OCI-LY7 (cell line): ENCODE measurements at regions not wholly inside any gene's neighbourhood (a gene's known extent, or its start where the extent isn't known, plus 50 kb on each side); places are given as distances from the start of the nearest gene placed in this dataset.

Experiments
- BruUV-seq: library from RNA; stranded (reverse); fragments of 400-500 nt; replicated peaks from 2 replicates; lab custom pipeline; 2021; lab: Mats Ljungman, UMichigan
- CTCF ChIA-PET: fragments of 300-600 bp; sonication (Branson Sonifier 250); formaldehyde crosslinking; loops from one replicate; lab custom pipeline; 2022; ENCODE audit warnings: antibody characterized with exemption; ENCODE audit not compliant: unreplicated experiment; lab: Charles Lee
- POLR2A ChIA-PET: fragments of 300-600 bp; sonication (Branson Sonifier 250); formaldehyde crosslinking; loops from one replicate; lab custom pipeline; 2022; ENCODE audit warnings: antibody characterized with exemption; lab: Charles Lee
- DNase-seq: peaks from one replicate; pipeline ENCODE4 v3.0.0-alpha.2; 2015; ENCODE audit warnings: low spot score
- H2AFZ ChIP-seq: fragments of 200-600 bp; sonication (generic), shearing (Covaris generic); 2 replicates; pipeline ENCODE4 v1.6.1; 2014; ENCODE audit warnings: mild to moderate bottlenecking, antibody characterized with exemption, low read length, moderate library complexity
- H3K27ac ChIP-seq: fragments of 200-600 bp; sonication (generic); 2 replicates; pipeline ENCODE4 v1.5.1; 2014; ENCODE audit warnings: mixed run types, low read depth, mild to moderate bottlenecking, moderate library complexity, low read length, inconsistent platforms; ENCODE audit not compliant: poor library complexity, severe bottlenecking
- H3K36me3 ChIP-seq: fragments of 200-600 bp; sonication (generic); 2 replicates; pipeline ENCODE4 v1.6.1; 2014; ENCODE audit warnings: mild to moderate bottlenecking, antibody characterized with exemption, low read length, moderate library complexity, mixed read lengths; ENCODE audit not compliant: insufficient read depth
- H3K4me1 ChIP-seq: fragments of 200-600 bp; sonication (generic); 2 replicates; pipeline ENCODE4 v1.5.1; 2014; ENCODE audit warnings: mild to moderate bottlenecking, low read length; ENCODE audit not compliant: insufficient read depth, poor library complexity, severe bottlenecking
- H3K4me2 ChIP-seq: fragments of 200-600 bp; sonication (generic); 2 replicates; pipeline ENCODE4 v1.6.1; 2014; ENCODE audit warnings: mild to moderate bottlenecking, low read length
- H3K4me3 ChIP-seq: fragments of 200-600 bp; sonication (generic); 2 replicates; pipeline ENCODE4 v1.5.1; 2014; ENCODE audit warnings: mild to moderate bottlenecking, low read depth, low read length; ENCODE audit not compliant: poor library complexity, severe bottlenecking
- H3K79me2 ChIP-seq: fragments of 200-600 bp; sonication (generic); 2 replicates; pipeline ENCODE4 v1.6.1; 2016; ENCODE audit warnings: low read depth, mild to moderate bottlenecking, low read length, moderate library complexity, mixed read lengths; ENCODE audit not compliant: insufficient read depth
- H3K9me2 ChIP-seq: fragments of 200-600 bp; sonication (generic); 2 replicates; pipeline ENCODE4 v1.6.1; 2016; ENCODE audit warnings: mild to moderate bottlenecking, low read length, mixed read lengths; ENCODE audit not compliant: insufficient read depth
- H3K9me3 ChIP-seq: fragments of 200-600 bp; sonication (generic); 2 replicates; pipeline ENCODE4 v1.6.1; 2014; ENCODE audit warnings: mild to moderate bottlenecking, mixed run types, low read length, mixed read lengths
- H4K20me1 ChIP-seq: fragments of 200-600 bp; sonication (generic); 2 replicates; pipeline ENCODE4 v1.6.1; 2014; ENCODE audit warnings: mild to moderate bottlenecking, antibody characterized with exemption, low read length, moderate library complexity, mixed read lengths; ENCODE audit not compliant: insufficient read depth
- EZH2phosphoT487 ChIP-seq: fragments of 200-600 bp; sonication (generic); IDR thresholded peaks from 2 replicates; pipeline ENCODE4 v1.6.1; 2018; ENCODE audit warnings: low read depth, borderline replicate concordance, mild to moderate bottlenecking, mixed run types, antibody characterized with exemption, low read length, moderate library complexity, mixed read lengths
- intact Hi-C: fragments of 100-400 bp; cut with micrococcal nuclease; formaldehyde crosslinking; loops from one replicate; pipeline ENCODE4 v1.10.0; 2022; ENCODE audit not compliant: unreplicated experiment
- TF ChIP-seq, protein P1 (sequence below): fragments of 200-600 bp; sonication (generic); conservative IDR thresholded peaks from 2 replicates; pipeline ENCODE4 v1.5.1; 2014; ENCODE audit warnings: mild to moderate bottlenecking, antibody characterized with exemption, low read length, moderate library complexity, mixed read lengths

DNA sequence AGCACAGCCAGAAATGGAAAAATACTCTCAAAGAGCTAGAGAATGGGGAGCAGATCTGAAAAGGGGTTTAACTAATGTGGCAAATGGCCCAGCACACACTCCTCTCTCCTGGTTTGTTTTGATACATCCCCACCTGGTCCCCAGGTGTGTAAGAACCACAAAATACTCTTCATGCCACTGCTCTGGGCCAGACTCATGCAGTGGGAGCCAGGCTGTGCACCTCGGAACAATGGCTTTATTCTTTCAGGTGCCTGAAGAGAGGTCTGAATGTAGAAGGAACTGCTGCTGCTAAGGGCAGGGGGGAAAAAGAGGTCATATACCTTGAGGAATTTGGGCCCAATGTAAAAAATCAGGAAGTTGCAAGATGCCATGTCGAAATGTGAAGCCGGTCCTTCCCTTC is 123.9 kb upstream of the ADAMTSL1 start:
- H4K20me1 ChIP-seq, result no peaks in the 10 kb centered on the region
- H2AFZ ChIP-seq, result 0 out of 2 replicates have a peak overlapping the region, but pooled peaks have one; percentile 6
- no peaks in the 10 kb centered on the region for H3K79me2 ChIP-seq
- ChIA-PET CTCF (no interaction called here), POLR2A (no interaction called here)
- TF ChIP-seq EZH2phosphoT487, result no peak
- TF ChIP-seq, protein P1, sequence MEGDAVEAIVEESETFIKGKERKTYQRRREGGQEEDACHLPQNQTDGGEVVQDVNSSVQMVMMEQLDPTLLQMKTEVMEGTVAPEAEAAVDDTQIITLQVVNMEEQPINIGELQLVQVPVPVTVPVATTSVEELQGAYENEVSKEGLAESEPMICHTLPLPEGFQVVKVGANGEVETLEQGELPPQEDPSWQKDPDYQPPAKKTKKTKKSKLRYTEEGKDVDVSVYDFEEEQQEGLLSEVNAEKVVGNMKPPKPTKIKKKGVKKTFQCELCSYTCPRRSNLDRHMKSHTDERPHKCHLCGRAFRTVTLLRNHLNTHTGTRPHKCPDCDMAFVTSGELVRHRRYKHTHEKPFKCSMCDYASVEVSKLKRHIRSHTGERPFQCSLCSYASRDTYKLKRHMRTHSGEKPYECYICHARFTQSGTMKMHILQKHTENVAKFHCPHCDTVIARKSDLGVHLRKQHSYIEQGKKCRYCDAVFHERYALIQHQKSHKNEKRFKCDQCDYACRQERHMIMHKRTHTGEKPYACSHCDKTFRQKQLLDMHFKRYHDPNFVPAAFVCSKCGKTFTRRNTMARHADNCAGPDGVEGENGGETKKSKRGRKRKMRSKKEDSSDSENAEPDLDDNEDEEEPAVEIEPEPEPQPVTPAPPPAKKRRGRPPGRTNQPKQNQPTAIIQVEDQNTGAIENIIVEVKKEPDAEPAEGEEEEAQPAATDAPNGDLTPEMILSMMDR, result no peak
- no peak overlapping the region for H3K27ac ChIP-seq
- no TSS peak for BruUV-seq
- no peak for DNase-seq
- H3K4me2 ChIP-seq, result no peak overlapping the region
- H3K9me3 ChIP-seq, result no peaks in the 10 kb centered on the region
- intact Hi-C loops, result no loop called here
- no peaks in the 10 kb centered on the region for H3K36me3 ChIP-seq
- no peak overlapping the region for H3K4me3 ChIP-seq
- no peaks in the 10 kb centered on the region for H3K4me1 ChIP-seq
- H3K9me2 ChIP-seq, result no peaks in the 10 kb centered on the region

- no peak overlapping the region for H2AFZ ChIP-seq
- H3K36me3 ChIP-seq, result no peaks in the 10 kb centered on the region
- no peaks in the 10 kb centered on the region for H4K20me1 ChIP-seq
- BruUV-seq, result no TSS peak
- no peaks in the 10 kb centered on the region for H3K4me1 ChIP-seq
- no peaks in the 10 kb centered on the region for H3K9me2 ChIP-seq
- H3K4me3 ChIP-seq, result no peak overlapping the region
- no peak overlapping the region for H3K27ac ChIP-seq
- DNase-seq, result no peak
- intact Hi-C loops, result no loop called here
- no peaks in the 10 kb centered on the region for H3K9me3 ChIP-seq
- POLR2A ChIA-PET, result interaction anchor here (1.2 kb wide), 1 partner anchor 23 kb away, joined by 7 read pairs; no protein-coding TSS in a partner anchor
- H3K4me2 ChIP-seq, result no peak overlapping the region
- no peaks in the 10 kb centered on the region for H3K79me2 ChIP-seq
- TF ChIP-seq, protein P1, result no peak
- TF ChIP-seq EZH2phosphoT487, result no peak
- CTCF ChIA-PET, result no interaction called here
These were observed 122.9 kb upstream of the ADAMTSL1 start for GRCh38 chr9:18350995-18351595.

GRCh38 chr9:18352711-18353110 is 121.2 kb upstream of the ADAMTSL1 start:
- intact Hi-C loops, result no loop called here
- no peak overlapping the region for H3K4me2 ChIP-seq
- TF ChIP-seq EZH2phosphoT487, result no peak
- TF ChIP-seq, protein P1, result no peak
- H3K4me3 ChIP-seq, result no peak overlapping the region
- no peaks in the 10 kb centered on the region for H3K4me1 ChIP-seq
- H3K79me2 ChIP-seq, result no peaks in the 10 kb centered on the region
- no peaks in the 10 kb centered on the region for H3K9me2 ChIP-seq
- ChIA-PET POLR2A (no interaction called here), CTCF (no interaction called here)
- no peaks in the 10 kb centered on the region for H4K20me1 ChIP-seq
- H3K36me3 ChIP-seq, result no peaks in the 10 kb centered on the region
- H2AFZ ChIP-seq, result no peak overlapping the region
- no TSS peak for BruUV-seq
- no peak overlapping the region for H3K27ac ChIP-seq
- no peaks in the 10 kb centered on the region for H3K9me3 ChIP-seq
- no peak for DNase-seq
